IPS-11a (cell line): ENCODE measurements at regions not wholly inside any gene's neighbourhood (a gene's known extent, or its start where the extent isn't known, plus 50 kb on each side); places are given as distances from the start of the nearest gene placed in this dataset.

Source experiments
- H3K4me3 ChIP-seq: one replicate; pipeline ENCODE4 v1.5.1; 2013; ENCODE audit warnings: low read depth, low read length, control low read depth

GRCh38 chr19:46546194-46546896, 50.7 kb upstream of the PNMA8B start:
- peak overlapping the region; percentile 0 for H3K4me3 ChIP-seq

DNA sequence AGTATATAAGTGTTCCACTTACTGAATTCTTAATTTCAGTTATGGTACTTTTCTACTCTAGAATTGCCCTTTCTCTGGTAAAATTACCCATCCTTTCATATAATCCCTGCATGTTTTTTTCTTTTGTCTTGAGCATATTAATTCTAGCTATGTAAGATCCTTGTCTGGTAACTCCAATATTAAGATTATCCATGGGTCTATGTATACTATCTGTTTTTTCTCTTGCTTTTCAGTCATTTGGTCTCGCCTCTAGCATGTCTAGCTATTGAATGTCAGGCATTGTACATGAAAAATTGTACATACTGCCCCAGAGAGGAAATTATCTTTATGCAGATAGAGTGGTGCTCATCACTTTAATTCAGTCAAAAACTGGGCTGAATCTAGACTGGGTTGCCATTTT, 50.4 kb upstream of the CALM3 start:
- no peak overlapping the region for H3K4me3 ChIP-seq

- no peak overlapping the region for H3K4me3 ChIP-seq
These were observed 50.0 kb upstream of the CALM3 start for GRCh38 chr19:46551164-46551563.
